HL-60 (cell line): ENCODE measurements at regions not wholly inside any gene's neighbourhood (a gene's known extent, or its start where the extent isn't known, plus 50 kb on each side); places are given as distances from the start of the nearest gene placed in this dataset.

Experiments used
- DNase-seq, 2 experiments: peaks; one replicate each; pipeline ENCODE4 v3.0.0-alpha.2; 2010 to 2020; ENCODE audit warnings: low read depth in 1 of 2, low spot score in 1 of 2
- H3K27ac ChIP-seq: fragments of 250-450 bp; sonication (Bioruptor Pico); replicated peaks from 2 replicates; pipeline ENCODE4 v1.5.1; 2020; ENCODE audit warnings: mild to moderate bottlenecking, moderate library complexity
- H3K27me3 ChIP-seq: fragments of 250-450 bp; sonication (Bioruptor Pico); 2 replicates; pipeline ENCODE4 v1.5.1; 2021; ENCODE audit warnings: mild to moderate bottlenecking, moderate library complexity; ENCODE audit not compliant: insufficient read depth, poor library complexity, severe bottlenecking
- H3K4me3 ChIP-seq: replicated peaks from 2 replicates; pipeline ENCODE4 v1.5.1; 2011; ENCODE audit warnings: mild to moderate bottlenecking, control low read depth, low read length; ENCODE audit not compliant: insufficient read depth
- GABPA ChIP-seq: IDR thresholded peaks from 2 replicates; pipeline ENCODE4 v1.6.1; 2012; ENCODE audit warnings: low read depth
- POLR2AphosphoS5 ChIP-seq: IDR thresholded peaks from 2 replicates; pipeline ENCODE4 v1.6.1; 2012; ENCODE audit warnings: low read depth
- REST ChIP-seq: IDR thresholded peaks from 2 replicates; pipeline ENCODE4 v1.6.1; 2012; ENCODE audit warnings: low read depth; ENCODE audit not compliant: insufficient replicate concordance
- SPI1 ChIP-seq: IDR thresholded peaks from 2 replicates; pipeline ENCODE4 v1.6.1; 2012; ENCODE audit warnings: low read depth, mild to moderate bottlenecking, borderline replicate concordance
- TF ChIP-seq, protein P1 (sequence below): IDR thresholded peaks from one replicate; pipeline ENCODE4 v1.5.1; 2011; ENCODE audit warnings: low read length, control low read depth, inconsistent platforms; ENCODE audit not compliant: insufficient read depth

DNA sequence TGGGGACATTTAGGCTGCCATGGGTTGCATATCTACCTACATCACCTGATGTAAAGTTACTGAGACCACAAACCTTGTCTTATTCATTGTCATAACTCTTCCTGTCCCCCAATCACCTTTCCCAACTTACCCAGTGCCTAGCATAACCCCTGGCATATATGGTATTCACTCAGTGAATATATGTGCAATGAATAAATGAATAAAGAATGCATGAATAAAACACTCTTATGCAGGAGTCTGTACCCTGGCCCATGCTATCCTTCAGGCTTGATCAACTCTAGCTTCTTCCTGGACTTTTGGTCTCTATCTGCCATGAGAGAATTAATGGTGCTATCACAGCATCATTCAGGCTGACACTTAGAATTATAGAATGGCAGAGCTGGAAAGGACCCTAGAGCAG is 285.2 kb downstream of the SMARCA2 start:
- H3K27me3 ChIP-seq: no peaks in the 10 kb centered on the region
- no peak for DNase-seq

DNA sequence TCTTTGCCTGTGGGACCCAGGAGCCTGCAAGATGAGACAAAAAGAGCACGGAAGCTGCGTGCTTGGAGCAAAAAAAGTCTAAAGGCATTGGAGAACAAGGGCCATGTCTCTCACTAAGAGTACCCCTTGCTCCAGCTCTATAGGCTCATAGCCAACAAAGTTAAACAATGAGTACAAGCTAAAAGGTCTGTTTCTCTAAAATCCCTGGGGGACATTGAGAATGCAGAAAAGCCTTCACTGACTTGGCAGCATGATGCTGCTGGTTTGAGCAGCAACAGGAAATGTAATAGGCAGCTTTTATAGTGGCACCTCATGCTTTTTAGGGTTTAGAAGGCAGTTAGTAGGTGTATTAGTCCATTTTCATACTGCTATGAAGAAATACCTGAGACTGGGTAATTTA is 287.5 kb downstream of the SMARCA2 start:
- Histone ChIP-seq H3K27ac (no peak overlapping the region), H3K27me3 (no peaks in the 10 kb centered on the region), H3K4me3 (no peak overlapping the region)
- TF ChIP-seq, protein P1, sequence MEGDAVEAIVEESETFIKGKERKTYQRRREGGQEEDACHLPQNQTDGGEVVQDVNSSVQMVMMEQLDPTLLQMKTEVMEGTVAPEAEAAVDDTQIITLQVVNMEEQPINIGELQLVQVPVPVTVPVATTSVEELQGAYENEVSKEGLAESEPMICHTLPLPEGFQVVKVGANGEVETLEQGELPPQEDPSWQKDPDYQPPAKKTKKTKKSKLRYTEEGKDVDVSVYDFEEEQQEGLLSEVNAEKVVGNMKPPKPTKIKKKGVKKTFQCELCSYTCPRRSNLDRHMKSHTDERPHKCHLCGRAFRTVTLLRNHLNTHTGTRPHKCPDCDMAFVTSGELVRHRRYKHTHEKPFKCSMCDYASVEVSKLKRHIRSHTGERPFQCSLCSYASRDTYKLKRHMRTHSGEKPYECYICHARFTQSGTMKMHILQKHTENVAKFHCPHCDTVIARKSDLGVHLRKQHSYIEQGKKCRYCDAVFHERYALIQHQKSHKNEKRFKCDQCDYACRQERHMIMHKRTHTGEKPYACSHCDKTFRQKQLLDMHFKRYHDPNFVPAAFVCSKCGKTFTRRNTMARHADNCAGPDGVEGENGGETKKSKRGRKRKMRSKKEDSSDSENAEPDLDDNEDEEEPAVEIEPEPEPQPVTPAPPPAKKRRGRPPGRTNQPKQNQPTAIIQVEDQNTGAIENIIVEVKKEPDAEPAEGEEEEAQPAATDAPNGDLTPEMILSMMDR: no peak
- no peak for DNase-seq

More for the DNA sequence above, 285.2 kb downstream of the SMARCA2 start:
- TF ChIP-seq REST (no peak), GABPA (no peak), SPI1 (no peak), POLR2AphosphoS5 (no peak)
- TF ChIP-seq, protein P1: no peak
- H3K27ac ChIP-seq: no peak overlapping the region
- no peak overlapping the region for H3K4me3 ChIP-seq

DNA sequence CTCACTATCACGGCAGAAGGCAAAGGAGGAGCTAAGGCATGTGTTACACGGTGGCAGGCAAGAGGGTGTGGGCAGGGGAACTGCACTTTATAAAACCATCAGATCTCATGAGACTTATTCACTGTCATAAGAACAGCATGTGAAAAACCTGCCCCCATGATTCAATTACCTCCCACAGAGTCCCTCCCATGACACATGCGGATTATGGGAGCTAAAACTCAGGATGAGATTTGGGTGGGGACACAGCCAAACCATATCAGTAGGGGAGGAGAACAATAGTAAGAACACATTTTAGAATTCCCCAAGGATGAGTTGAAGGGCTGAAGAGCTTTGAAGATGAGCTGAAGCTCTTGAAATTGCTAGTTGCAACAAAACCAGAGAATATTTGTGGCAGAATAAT is 287.9 kb downstream of the SMARCA2 start:
- no peak overlapping the region for H3K4me3 ChIP-seq
- no peak for DNase-seq
- TF ChIP-seq POLR2AphosphoS5 (no peak), GABPA (no peak), SPI1 (no peak)
- TF ChIP-seq, protein P1: no peak
- no peaks in the 10 kb centered on the region for H3K27me3 ChIP-seq
- H3K27ac ChIP-seq: no peak overlapping the region

- Histone ChIP-seq H3K27ac (no peak overlapping the region), H3K27me3 (no peaks in the 10 kb centered on the region), H3K4me3 (no peak overlapping the region)
- no peak for DNase-seq
- no peak for TF ChIP-seq REST
- TF ChIP-seq POLR2AphosphoS5: no peak
- TF ChIP-seq, protein P1: no peak
- no peak for TF ChIP-seq GABPA
Measured at GRCh38 chr9:2307480-2307879, 292.3 kb downstream of the SMARCA2 start.
